ENCODE measurements at regions not wholly inside any gene's neighbourhood (a gene's known extent, or its start where the extent isn't known, plus 50 kb on each side); places are given as distances from the start of the nearest gene placed in this dataset.

DNA sequence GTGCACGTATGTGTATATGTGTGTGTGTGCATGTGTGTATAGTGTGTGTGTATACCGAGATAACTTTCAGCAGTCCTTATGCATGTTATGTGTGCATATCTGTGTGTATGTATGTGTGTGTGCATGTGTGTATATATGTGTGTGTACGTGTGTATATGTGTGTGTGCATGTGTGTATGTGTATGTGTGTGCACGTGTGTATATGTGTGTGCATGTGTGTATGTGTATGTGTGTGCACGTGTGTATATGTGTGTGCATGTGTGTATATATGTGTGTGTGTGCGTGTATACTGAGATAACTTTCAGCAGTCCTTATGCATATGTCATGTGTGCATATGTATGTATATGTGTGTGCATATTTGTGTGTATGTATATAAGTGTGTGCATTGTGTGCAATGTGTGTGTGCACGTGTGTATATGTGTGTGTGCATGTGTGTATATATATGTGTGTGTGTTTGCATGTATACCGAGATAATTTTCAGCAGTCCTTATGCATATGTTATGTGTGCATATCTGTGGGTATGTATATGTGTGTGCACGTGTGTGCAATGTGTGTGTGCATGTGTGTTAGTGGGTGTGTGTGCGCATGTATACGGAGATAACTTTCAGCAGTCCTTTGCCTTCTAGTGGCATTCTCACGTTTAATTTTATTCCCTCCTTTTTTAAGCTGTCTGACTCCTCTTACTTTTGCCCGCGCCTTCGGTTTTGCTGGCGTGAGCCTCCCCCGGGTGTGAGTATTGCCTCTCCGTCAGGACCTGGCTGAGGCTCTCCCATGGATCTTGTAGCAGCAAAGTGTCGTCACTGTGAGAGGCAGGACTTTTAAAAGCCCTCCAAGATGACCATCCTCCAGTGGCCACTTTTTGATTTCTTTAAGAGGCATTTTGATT, 99.6 kb upstream of the SHOX start:
- ATAC-seq (ENCODE audit: insufficient read depth, low read depth): no peak
- H3K9me3 ChIP-seq (ENCODE audit: insufficient read depth, low read length, severe bottlenecking): no peaks in the 10 kb centered on the region
- TF ChIP-seq, protein P1, sequence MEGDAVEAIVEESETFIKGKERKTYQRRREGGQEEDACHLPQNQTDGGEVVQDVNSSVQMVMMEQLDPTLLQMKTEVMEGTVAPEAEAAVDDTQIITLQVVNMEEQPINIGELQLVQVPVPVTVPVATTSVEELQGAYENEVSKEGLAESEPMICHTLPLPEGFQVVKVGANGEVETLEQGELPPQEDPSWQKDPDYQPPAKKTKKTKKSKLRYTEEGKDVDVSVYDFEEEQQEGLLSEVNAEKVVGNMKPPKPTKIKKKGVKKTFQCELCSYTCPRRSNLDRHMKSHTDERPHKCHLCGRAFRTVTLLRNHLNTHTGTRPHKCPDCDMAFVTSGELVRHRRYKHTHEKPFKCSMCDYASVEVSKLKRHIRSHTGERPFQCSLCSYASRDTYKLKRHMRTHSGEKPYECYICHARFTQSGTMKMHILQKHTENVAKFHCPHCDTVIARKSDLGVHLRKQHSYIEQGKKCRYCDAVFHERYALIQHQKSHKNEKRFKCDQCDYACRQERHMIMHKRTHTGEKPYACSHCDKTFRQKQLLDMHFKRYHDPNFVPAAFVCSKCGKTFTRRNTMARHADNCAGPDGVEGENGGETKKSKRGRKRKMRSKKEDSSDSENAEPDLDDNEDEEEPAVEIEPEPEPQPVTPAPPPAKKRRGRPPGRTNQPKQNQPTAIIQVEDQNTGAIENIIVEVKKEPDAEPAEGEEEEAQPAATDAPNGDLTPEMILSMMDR (IDR thresholded peaks at IDR 0.05; ENCODE audit: borderline replicate concordance, extremely low read depth, low read length, poor library complexity, severe bottlenecking): no peak
- TF ChIP-seq EZH2 (IDR thresholded peaks at IDR 0.05; ENCODE audit: borderline replicate concordance, low read depth, low read length, severe bottlenecking): no peak
- no peaks in the 10 kb centered on the region for H3K36me3 ChIP-seq (ENCODE audit: insufficient read depth, low read length)
- no peak overlapping the region for H2AFZ ChIP-seq (ENCODE audit: low read depth, low read length)
- no peaks in the 10 kb centered on the region for H4K20me1 ChIP-seq (ENCODE audit: insufficient read depth, low read length)
- H3K27me3 ChIP-seq (ENCODE audit: insufficient read depth, low read length, poor library complexity): no peaks in the 10 kb centered on the region
- no peak for DNase-seq
- H3K4me1 ChIP-seq (ENCODE audit: insufficient read depth, low read length): no peaks in the 10 kb centered on the region
- no peak overlapping the region for H3K4me2 ChIP-seq (ENCODE audit: insufficient read depth, low read length)
- no peaks in the 10 kb centered on the region for H3K79me2 ChIP-seq (ENCODE audit: insufficient read depth, low read length)
- no peak overlapping the region for H3K27ac ChIP-seq (ENCODE audit: low read length)
- H3K9ac ChIP-seq (ENCODE audit: low read depth, low read length): no peak overlapping the region
- H3K4me3 ChIP-seq (ENCODE audit: low read depth in 1 of 2, low read length in 2 of 2): no peak overlapping the region

DNA sequence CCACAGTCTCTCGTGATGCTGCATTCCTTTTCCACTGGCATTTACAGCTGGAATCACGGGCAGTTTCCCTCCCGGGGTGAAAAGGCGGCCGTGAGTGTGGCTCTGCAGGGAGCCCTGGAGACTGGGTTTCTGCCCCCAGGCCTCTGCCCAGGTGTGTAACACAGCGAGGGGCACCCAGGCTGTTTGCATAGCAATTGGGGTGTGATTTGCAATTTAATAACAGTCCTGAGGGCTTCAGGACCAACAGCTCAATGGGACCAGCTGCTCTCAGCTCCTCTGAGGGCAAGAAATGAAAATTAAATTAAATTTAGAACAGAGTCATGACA, 99.0 kb upstream of the SHOX start:
- no peaks in the 10 kb centered on the region for H3K79me2 ChIP-seq (ENCODE audit: insufficient read depth, low read length)
- no peak overlapping the region for H3K9ac ChIP-seq (ENCODE audit: low read depth, low read length)
- H3K4me3 ChIP-seq (ENCODE audit: low read depth in 1 of 2, low read length in 2 of 2): no peak overlapping the region
- H3K27ac ChIP-seq (ENCODE audit: low read length): no peak overlapping the region
- DNase-seq (no peak), ATAC-seq (ENCODE audit: insufficient read depth, low read depth) (no peak)
- no peak overlapping the region for H2AFZ ChIP-seq (ENCODE audit: low read depth, low read length)
- no peaks in the 10 kb centered on the region for H3K4me1 ChIP-seq (ENCODE audit: insufficient read depth, low read length)
- H3K36me3 ChIP-seq (ENCODE audit: insufficient read depth, low read length): no peaks in the 10 kb centered on the region
- H3K9me3 ChIP-seq (ENCODE audit: insufficient read depth, low read length, severe bottlenecking): no peaks in the 10 kb centered on the region
- no peak overlapping the region for H3K4me2 ChIP-seq (ENCODE audit: insufficient read depth, low read length)
- H3K27me3 ChIP-seq (ENCODE audit: insufficient read depth, low read length, poor library complexity): no peaks in the 10 kb centered on the region
- H4K20me1 ChIP-seq (ENCODE audit: insufficient read depth, low read length): no peaks in the 10 kb centered on the region
- TF ChIP-seq, protein P1 (IDR thresholded peaks at IDR 0.05; ENCODE audit: borderline replicate concordance, extremely low read depth, low read length, poor library complexity, severe bottlenecking): no peak
- TF ChIP-seq EZH2 (IDR thresholded peaks at IDR 0.05; ENCODE audit: borderline replicate concordance, low read depth, low read length, severe bottlenecking): no peak

DNA sequence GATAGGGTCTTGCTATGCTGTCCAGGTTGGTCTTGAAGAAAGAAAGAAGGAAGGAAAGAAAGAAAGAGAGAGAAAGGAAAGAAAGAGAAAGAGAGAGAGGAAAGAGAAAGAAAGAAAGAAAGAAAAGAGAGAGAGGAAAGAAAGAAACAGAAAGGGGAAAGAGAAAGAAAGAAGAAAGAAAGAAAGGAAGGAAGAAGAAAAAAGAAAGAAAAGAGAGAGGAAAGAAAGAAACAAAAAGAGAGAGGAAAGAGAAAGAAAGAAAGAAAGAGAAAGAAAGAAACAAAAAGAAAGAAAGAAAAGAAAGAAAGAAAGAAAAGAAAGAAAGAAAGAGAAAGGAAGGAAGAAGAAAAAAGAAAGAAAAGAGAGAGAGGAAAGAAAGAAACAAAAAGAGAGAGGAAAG, 95.8 kb upstream of the SHOX start:
- ATAC-seq (ENCODE audit: insufficient read depth, low read depth): no peak
- H3K79me2 ChIP-seq (ENCODE audit: insufficient read depth, low read length): no peaks in the 10 kb centered on the region
- H3K27ac ChIP-seq (ENCODE audit: low read length): no peak overlapping the region
- H3K4me1 ChIP-seq (ENCODE audit: insufficient read depth, low read length): no peaks in the 10 kb centered on the region
- no peaks in the 10 kb centered on the region for H4K20me1 ChIP-seq (ENCODE audit: insufficient read depth, low read length)
- no peak overlapping the region for H3K4me3 ChIP-seq (ENCODE audit: low read depth in 1 of 2, low read length in 2 of 2)
- no peak overlapping the region for H3K4me2 ChIP-seq (ENCODE audit: insufficient read depth, low read length)
- no peaks in the 10 kb centered on the region for H3K27me3 ChIP-seq (ENCODE audit: insufficient read depth, low read length, poor library complexity)
- no peaks in the 10 kb centered on the region for H3K9me3 ChIP-seq (ENCODE audit: insufficient read depth, low read length, severe bottlenecking)
- TF ChIP-seq, protein P1 (IDR thresholded peaks at IDR 0.05; ENCODE audit: borderline replicate concordance, extremely low read depth, low read length, poor library complexity, severe bottlenecking): no peak
- no peak for TF ChIP-seq EZH2 (IDR thresholded peaks at IDR 0.05; ENCODE audit: borderline replicate concordance, low read depth, low read length, severe bottlenecking)
- no peak overlapping the region for H2AFZ ChIP-seq (ENCODE audit: low read depth, low read length)
- H3K9ac ChIP-seq (ENCODE audit: low read depth, low read length): no peak overlapping the region
- no peak for DNase-seq
- H3K36me3 ChIP-seq (ENCODE audit: insufficient read depth, low read length): no peaks in the 10 kb centered on the region
